Esophagus muscularis mucosa (tissue), 3 donors: ENCODE measurements at regions not wholly inside any gene's neighbourhood (a gene's known extent, or its start where the extent isn't known, plus 50 kb on each side); places are given as distances from the start of the nearest gene placed in this dataset.

ENCODE experiments used
- EP300 ChIP-seq: sonication (generic); formaldehyde crosslinking; IDR thresholded peaks from one replicate; pipeline ENCODE4 v1.6.1; 2017; ENCODE audit warnings: antibody characterized with exemption
- TF ChIP-seq, protein P1 (sequence below), 3 experiments: fragments of 200-600 bp in 2 of 3; fragments of 450-650 bp in 1 of 3; sonication (generic) in 2 of 3; IDR thresholded peaks; one replicate each; pipeline ENCODE4 v1.5.1; 2017 to 2019; ENCODE audit warnings: antibody characterized with exemption in 3 of 3, mild to moderate bottlenecking in 2 of 3, moderate library complexity in 1 of 3

- no peak for TF ChIP-seq EP300
- TF ChIP-seq, protein P1, sequence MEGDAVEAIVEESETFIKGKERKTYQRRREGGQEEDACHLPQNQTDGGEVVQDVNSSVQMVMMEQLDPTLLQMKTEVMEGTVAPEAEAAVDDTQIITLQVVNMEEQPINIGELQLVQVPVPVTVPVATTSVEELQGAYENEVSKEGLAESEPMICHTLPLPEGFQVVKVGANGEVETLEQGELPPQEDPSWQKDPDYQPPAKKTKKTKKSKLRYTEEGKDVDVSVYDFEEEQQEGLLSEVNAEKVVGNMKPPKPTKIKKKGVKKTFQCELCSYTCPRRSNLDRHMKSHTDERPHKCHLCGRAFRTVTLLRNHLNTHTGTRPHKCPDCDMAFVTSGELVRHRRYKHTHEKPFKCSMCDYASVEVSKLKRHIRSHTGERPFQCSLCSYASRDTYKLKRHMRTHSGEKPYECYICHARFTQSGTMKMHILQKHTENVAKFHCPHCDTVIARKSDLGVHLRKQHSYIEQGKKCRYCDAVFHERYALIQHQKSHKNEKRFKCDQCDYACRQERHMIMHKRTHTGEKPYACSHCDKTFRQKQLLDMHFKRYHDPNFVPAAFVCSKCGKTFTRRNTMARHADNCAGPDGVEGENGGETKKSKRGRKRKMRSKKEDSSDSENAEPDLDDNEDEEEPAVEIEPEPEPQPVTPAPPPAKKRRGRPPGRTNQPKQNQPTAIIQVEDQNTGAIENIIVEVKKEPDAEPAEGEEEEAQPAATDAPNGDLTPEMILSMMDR (IDR thresholded peaks at IDR 0.05), result no peak
These were observed 637.1 kb downstream of the UQCRFS1 start for GRCh38 chr19:28575816-28576215.
